Anterior cingulate cortex (tissue), 58 donors: ENCODE measurements at regions not wholly inside any gene's neighbourhood (a gene's known extent, or its start where the extent isn't known, plus 50 kb on each side); places are given as distances from the start of the nearest gene placed in this dataset.
"Not testable (repeated sequence)": the region's sequence is repeated elsewhere in the genome, so short reads cannot be mapped to it uniquely, and the experiment has no call there.

Source experiments
- DNase-seq, 58 donors: peaks; one replicate each; lab custom pipeline; 2025; lab: John Stamatoyannopoulos, UW

- DNase-seq, result no peak
Measured at GRCh38 chr11:104781037-104781436, 117.2 kb downstream of the CASP12 start.

- DNase-seq, result no peak
Measured at GRCh38 chr11:104776501-104777170, 121.6 kb downstream of the CASP12 start.

GRCh38 chr11:104774578-104774977 is 123.7 kb downstream of the CASP12 start:
- no peak for DNase-seq

- peak in 1 of 58 donors; percentile 1 for DNase-seq
Measured at GRCh38 chr11:104772806-104773241, 125.4 kb downstream of the CASP12 start.

- no peak for DNase-seq
Measured at GRCh38 chr11:104771763-104772162, 126.5 kb downstream of the CASP12 start.

- not testable (repeated sequence) for DNase-seq
Measured at GRCh38 chr11:104771046-104771445, 127.2 kb downstream of the CASP12 start.

GRCh38 chr11:104765401-104766095 is 132.7 kb downstream of the CASP12 start:
- DNase-seq, result no peak

GRCh38 chr11:104764710-104765045 is 133.6 kb downstream of the CASP12 start:
- no peak for DNase-seq

GRCh38 chr11:104763930-104764709 is 134.1 kb downstream of the CASP12 start:
- DNase-seq, result no peak

- no peak for DNase-seq
Measured at GRCh38 chr11:104761511-104761910, 136.7 kb downstream of the CASP12 start.

- DNase-seq, result no peak
Measured at GRCh38 chr11:104759464-104759863, 138.8 kb downstream of the CASP12 start.

- DNase-seq, result no peak
Measured at GRCh38 chr11:104738918-104739317, 159.3 kb downstream of the CASP12 start.

- DNase-seq, result no peak
Measured at GRCh38 chr11:104738208-104738607, 160.1 kb downstream of the CASP12 start.

- DNase-seq, result no peak
Measured at GRCh38 chr11:104736502-104736901, 161.8 kb downstream of the CASP12 start.

GRCh38 chr11:104734998-104735397 is 163.3 kb downstream of the CASP12 start:
- no peak for DNase-seq

GRCh38 chr11:104731890-104732289 is 166.4 kb downstream of the CASP12 start:
- DNase-seq, result no peak

- DNase-seq, result no peak
Measured at GRCh38 chr11:104728927-104729326, 169.3 kb downstream of the CASP12 start.

GRCh38 chr11:104727768-104728167 is 170.5 kb downstream of the CASP12 start:
- DNase-seq, result no peak

GRCh38 chr11:104727095-104727494 is 171.2 kb downstream of the CASP12 start:
- DNase-seq, result no peak

GRCh38 chr11:104725796-104726408 is 172.4 kb downstream of the CASP12 start:
- DNase-seq, result no peak

GRCh38 chr11:104713401-104713800 is 184.9 kb downstream of the CASP12 start:
- no peak for DNase-seq
